ENCODE measurements at regions not wholly inside any gene's neighbourhood (a gene's known extent, or its start where the extent isn't known, plus 50 kb on each side); places are given as distances from the start of the nearest gene placed in this dataset.

DNA sequence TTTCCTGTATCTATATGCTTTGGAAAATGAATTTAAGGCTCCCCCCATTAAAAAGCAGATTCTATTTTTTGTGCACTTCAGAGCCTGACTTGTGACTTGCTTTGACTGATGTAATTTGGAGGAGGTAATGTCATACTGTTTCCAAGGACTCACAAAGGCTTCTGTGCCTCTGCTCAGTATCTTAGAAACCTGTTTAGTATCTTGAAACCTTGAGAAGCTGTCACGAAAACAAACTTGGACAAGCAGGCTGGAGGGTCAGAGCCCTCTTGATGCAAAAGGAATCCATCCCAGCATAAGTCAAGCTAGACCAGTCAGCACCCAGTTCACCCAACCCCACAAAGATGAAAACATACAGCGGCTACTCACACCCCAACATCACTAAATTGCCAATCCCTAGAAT lies 560.0 kb upstream of the PCDH7 start:
- in situ Hi-C loops (cut with MboI; ENCODE audit: low pct_ligation_motif_present in 1 of 4, low pct_unique_long_range_greater_than_20kb in 1 of 4, low sequenced_read_pairs in 3 of 4): no loop called here
- H3K9me3 ChIP-seq: no peaks in the 10 kb centered on the region

DNA sequence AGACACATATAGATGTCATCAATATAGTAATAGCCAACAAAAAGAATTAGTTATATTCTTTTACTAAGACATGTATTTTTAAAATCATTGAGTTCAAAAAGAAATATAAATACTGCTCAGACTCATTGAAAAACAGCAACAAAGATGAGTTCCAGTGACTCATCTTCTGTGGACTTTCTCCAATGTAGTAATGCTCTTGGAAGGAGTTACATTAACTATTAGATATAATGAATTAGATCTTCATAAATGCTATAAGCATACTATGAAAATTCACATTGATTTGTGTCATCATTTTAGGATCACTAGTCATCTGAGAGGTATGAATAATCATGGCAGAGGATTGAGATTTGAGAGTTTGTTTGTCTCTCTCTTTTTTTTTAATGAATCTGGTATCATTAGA lies 547.8 kb upstream of the PCDH7 start:
- intact Hi-C loops (cut with DNase I; ENCODE audit: low total_unique reads) (no loop called here), in situ Hi-C loops (cut with MboI; ENCODE audit: low pct_ligation_motif_present in 1 of 4, low pct_unique_long_range_greater_than_20kb in 1 of 4, low sequenced_read_pairs in 3 of 4) (no loop called here)
- no peaks in the 10 kb centered on the region for H3K4me1 ChIP-seq
- TF ChIP-seq EP300 (IDR thresholded peaks at IDR 0.05; ENCODE audit: low read depth) (no peak), POLR2AphosphoS5 (IDR thresholded peaks at IDR 0.05) (no peak), POLR2A (IDR thresholded peaks at IDR 0.05) (no peak)
- TF ChIP-seq, protein P1, sequence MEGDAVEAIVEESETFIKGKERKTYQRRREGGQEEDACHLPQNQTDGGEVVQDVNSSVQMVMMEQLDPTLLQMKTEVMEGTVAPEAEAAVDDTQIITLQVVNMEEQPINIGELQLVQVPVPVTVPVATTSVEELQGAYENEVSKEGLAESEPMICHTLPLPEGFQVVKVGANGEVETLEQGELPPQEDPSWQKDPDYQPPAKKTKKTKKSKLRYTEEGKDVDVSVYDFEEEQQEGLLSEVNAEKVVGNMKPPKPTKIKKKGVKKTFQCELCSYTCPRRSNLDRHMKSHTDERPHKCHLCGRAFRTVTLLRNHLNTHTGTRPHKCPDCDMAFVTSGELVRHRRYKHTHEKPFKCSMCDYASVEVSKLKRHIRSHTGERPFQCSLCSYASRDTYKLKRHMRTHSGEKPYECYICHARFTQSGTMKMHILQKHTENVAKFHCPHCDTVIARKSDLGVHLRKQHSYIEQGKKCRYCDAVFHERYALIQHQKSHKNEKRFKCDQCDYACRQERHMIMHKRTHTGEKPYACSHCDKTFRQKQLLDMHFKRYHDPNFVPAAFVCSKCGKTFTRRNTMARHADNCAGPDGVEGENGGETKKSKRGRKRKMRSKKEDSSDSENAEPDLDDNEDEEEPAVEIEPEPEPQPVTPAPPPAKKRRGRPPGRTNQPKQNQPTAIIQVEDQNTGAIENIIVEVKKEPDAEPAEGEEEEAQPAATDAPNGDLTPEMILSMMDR (IDR thresholded peaks at IDR 0.05): no peak
- H3K27ac ChIP-seq: no peak overlapping the region
- no peak overlapping the region for H3K4me3 ChIP-seq
- no peaks in the 10 kb centered on the region for H3K36me3 ChIP-seq
- H3K27me3 ChIP-seq: no peaks in the 10 kb centered on the region
- DNase-seq: no peak
- no peaks in the 10 kb centered on the region for H3K9me3 ChIP-seq

More for the DNA sequence above, 560.0 kb upstream of the PCDH7 start:
- Histone ChIP-seq H3K36me3 (no peaks in the 10 kb centered on the region), H3K27ac (no peak overlapping the region), H3K4me1 (no peaks in the 10 kb centered on the region), H3K4me3 (no peak overlapping the region), H3K27me3 (no peaks in the 10 kb centered on the region)
- no peak for DNase-seq
- intact Hi-C loops (cut with DNase I; ENCODE audit: low total_unique reads): no loop called here
- no peak for TF ChIP-seq EP300 (IDR thresholded peaks at IDR 0.05; ENCODE audit: low read depth)
- no peak for TF ChIP-seq POLR2AphosphoS5 (IDR thresholded peaks at IDR 0.05)
- TF ChIP-seq, protein P1 (IDR thresholded peaks at IDR 0.05): no peak
- TF ChIP-seq POLR2A (IDR thresholded peaks at IDR 0.05): no peak
- WGBS, 2 donors (ENCODE audit: low coverage in 1 of 2): 69 to 73% methylated on average over 2 of the region's 2 CpGs

DNA sequence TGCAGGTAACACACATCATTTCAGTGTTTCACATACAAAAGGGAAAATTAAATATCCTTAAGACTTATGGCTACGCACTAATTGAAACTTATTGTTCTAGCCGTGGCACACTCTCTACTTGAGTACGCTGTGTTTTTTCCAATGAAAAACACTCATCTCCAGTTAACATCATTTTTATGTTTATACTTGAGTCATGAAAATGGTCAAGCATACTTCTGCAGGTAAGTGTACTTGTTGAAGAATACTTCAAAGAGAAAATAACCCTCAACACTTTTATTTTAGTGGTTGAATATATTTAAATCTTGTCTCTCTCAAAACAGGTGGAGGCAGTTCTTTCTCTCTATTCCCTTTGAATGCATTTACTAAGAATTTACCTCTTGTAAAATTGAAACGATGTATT lies 538.7 kb upstream of the PCDH7 start:
- intact Hi-C loops (cut with DNase I; ENCODE audit: low total_unique reads) (no loop called here), in situ Hi-C loops (cut with MboI; ENCODE audit: low pct_ligation_motif_present in 1 of 4, low pct_unique_long_range_greater_than_20kb in 1 of 4, low sequenced_read_pairs in 3 of 4) (no loop called here)
- H3K27ac ChIP-seq: no peak overlapping the region
- H3K9me3 ChIP-seq: no peaks in the 10 kb centered on the region
- 80 to 85% methylated on average over 1 to 4 of the region's 4 CpGs for WGBS, 2 donors (ENCODE audit: low coverage in 1 of 2)
- no peaks in the 10 kb centered on the region for H3K27me3 ChIP-seq
- no peaks in the 10 kb centered on the region for H3K4me1 ChIP-seq
- no peak overlapping the region for H3K4me3 ChIP-seq
- no peaks in the 10 kb centered on the region for H3K36me3 ChIP-seq
- no peak for DNase-seq
- TF ChIP-seq, protein P1 (IDR thresholded peaks at IDR 0.05): no peak
- TF ChIP-seq POLR2A (IDR thresholded peaks at IDR 0.05) (no peak), POLR2AphosphoS5 (IDR thresholded peaks at IDR 0.05) (no peak), EP300 (IDR thresholded peaks at IDR 0.05; ENCODE audit: low read depth) (no peak)

DNA sequence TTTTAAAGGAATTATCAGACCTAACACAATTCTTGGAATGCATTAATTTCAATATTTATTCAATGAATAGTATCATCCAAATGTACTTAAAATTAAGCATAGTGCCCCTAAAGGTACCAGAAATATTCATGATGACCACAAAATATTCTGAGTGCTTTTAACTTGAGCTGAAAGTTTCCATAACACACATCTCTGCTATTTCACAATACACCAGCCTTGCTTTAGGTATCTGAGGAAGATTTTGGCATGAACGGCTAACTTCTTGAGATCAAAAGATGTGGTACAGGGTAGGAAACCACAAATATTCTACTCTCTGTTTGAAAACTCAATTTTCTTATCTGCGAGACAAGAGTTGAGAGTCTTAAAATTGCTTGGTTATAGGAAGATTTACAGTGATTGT lies 538.3 kb upstream of the PCDH7 start:
- Histone ChIP-seq H3K4me3 (no peak overlapping the region), H3K27me3 (no peaks in the 10 kb centered on the region), H3K36me3 (no peaks in the 10 kb centered on the region), H3K4me1 (no peaks in the 10 kb centered on the region), H3K27ac (no peak overlapping the region), H3K9me3 (no peaks in the 10 kb centered on the region)
- no peak for TF ChIP-seq POLR2A (IDR thresholded peaks at IDR 0.05)
- no peak for TF ChIP-seq POLR2AphosphoS5 (IDR thresholded peaks at IDR 0.05)
- TF ChIP-seq, protein P1 (IDR thresholded peaks at IDR 0.05): no peak
- no peak for TF ChIP-seq EP300 (IDR thresholded peaks at IDR 0.05; ENCODE audit: low read depth)
- in situ Hi-C loops (cut with MboI; ENCODE audit: low pct_ligation_motif_present in 1 of 4, low pct_unique_long_range_greater_than_20kb in 1 of 4, low sequenced_read_pairs in 3 of 4) (no loop called here), intact Hi-C loops (cut with DNase I; ENCODE audit: low total_unique reads) (no loop called here)
- WGBS, 2 donors (ENCODE audit: low coverage in 1 of 2): 59 to 74% methylated on average over 2 of the region's 2 CpGs
- no peak for DNase-seq
